ENCODE measurements at regions not wholly inside any gene's neighbourhood (a gene's known extent, or its start where the extent isn't known, plus 50 kb on each side); places are given as distances from the start of the nearest gene placed in this dataset.

DNA sequence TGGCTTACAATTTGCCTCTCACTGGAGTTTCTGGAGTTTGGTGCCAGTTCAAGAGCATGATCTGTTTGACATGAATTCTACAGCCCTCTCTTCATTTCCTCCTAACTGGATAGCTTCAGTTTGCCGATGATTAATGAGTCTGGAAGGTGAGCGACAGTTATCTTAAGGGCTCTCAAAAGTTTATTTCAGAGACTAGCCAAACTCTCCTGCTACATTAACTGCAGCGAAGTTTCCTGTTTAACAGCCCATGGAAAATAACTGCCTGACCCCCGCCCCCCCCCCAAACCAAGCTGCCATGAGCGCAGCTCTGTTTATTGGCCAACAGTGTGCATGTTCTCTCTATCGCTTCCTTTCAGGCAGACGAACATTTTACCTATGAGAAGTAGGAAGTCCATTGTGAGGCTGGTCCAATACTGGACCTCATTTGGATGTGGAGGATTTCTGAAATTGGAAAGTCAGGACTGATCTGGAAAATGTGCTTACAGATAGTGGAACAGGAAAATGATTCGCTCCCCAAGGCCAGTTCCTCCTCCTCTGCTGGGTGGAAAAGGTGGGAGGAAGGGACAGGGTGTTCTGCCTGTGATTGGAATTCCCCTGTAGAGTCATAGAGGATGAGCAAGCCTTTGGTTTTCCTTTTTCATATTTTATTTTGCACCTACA lies 522.2 kb upstream of the JAG1 start:
- H3K4me3 ChIP-seq (ENCODE audit: low read depth, low read length), result no peak overlapping the region

DNA sequence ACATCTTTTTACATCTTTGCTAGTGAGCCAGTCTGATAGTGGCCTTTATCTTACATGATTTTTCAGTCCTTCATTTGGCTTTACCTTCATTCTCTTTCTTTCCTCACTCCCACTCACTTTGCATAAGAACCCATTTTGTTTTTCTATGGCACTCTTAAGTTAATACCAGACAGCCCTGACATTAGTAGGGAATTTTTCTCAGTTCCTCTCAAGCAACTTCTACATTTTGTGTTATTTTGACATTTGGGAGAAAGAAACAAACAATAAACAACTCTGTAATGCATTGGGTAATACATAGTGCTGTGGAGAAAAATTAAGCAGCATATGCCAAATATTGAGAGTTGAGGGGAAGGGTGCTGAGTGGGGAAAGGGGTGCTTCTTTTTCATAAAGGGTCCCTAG lies 524.1 kb upstream of the JAG1 start:
- no peak for DNase-seq (ENCODE audit: low read depth)
- H3K4me3 ChIP-seq (ENCODE audit: low read depth, low read length), result no peak overlapping the region
- TF ChIP-seq, protein P1, sequence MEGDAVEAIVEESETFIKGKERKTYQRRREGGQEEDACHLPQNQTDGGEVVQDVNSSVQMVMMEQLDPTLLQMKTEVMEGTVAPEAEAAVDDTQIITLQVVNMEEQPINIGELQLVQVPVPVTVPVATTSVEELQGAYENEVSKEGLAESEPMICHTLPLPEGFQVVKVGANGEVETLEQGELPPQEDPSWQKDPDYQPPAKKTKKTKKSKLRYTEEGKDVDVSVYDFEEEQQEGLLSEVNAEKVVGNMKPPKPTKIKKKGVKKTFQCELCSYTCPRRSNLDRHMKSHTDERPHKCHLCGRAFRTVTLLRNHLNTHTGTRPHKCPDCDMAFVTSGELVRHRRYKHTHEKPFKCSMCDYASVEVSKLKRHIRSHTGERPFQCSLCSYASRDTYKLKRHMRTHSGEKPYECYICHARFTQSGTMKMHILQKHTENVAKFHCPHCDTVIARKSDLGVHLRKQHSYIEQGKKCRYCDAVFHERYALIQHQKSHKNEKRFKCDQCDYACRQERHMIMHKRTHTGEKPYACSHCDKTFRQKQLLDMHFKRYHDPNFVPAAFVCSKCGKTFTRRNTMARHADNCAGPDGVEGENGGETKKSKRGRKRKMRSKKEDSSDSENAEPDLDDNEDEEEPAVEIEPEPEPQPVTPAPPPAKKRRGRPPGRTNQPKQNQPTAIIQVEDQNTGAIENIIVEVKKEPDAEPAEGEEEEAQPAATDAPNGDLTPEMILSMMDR (IDR thresholded peaks at IDR 0.05; ENCODE audit: control insufficient read depth, extremely low read depth, insufficient read depth), result no peak

More for the DNA sequence above, 522.2 kb upstream of the JAG1 start:
- TF ChIP-seq, protein P1 (IDR thresholded peaks at IDR 0.05; ENCODE audit: control insufficient read depth, extremely low read depth, insufficient read depth), result no peak
- DNase-seq (ENCODE audit: low read depth), result no peak

DNA sequence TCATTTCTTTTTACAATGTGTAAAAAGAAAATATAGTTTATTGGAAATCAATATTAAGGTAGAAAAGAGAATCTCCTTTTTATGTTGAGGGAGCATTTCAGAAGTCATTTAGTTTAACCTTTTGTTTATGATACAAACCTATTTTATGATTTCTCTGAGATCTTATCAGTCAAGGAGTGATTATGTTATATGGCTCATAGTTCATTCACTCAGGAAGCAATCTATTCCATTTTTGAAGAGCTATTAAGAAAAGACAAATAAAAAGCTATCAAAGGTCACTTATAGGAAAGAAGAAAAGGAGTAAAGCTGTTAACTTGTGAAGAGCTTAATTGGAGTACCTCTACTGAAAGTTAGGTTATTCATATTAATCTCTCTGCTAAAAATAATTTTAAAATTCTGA lies 526.6 kb upstream of the JAG1 start:
- H3K4me3 ChIP-seq (ENCODE audit: low read depth, low read length), result no peak overlapping the region
- TF ChIP-seq, protein P1 (IDR thresholded peaks at IDR 0.05; ENCODE audit: control insufficient read depth, extremely low read depth, insufficient read depth), result no peak
- DNase-seq (ENCODE audit: low read depth), result no peak

DNA sequence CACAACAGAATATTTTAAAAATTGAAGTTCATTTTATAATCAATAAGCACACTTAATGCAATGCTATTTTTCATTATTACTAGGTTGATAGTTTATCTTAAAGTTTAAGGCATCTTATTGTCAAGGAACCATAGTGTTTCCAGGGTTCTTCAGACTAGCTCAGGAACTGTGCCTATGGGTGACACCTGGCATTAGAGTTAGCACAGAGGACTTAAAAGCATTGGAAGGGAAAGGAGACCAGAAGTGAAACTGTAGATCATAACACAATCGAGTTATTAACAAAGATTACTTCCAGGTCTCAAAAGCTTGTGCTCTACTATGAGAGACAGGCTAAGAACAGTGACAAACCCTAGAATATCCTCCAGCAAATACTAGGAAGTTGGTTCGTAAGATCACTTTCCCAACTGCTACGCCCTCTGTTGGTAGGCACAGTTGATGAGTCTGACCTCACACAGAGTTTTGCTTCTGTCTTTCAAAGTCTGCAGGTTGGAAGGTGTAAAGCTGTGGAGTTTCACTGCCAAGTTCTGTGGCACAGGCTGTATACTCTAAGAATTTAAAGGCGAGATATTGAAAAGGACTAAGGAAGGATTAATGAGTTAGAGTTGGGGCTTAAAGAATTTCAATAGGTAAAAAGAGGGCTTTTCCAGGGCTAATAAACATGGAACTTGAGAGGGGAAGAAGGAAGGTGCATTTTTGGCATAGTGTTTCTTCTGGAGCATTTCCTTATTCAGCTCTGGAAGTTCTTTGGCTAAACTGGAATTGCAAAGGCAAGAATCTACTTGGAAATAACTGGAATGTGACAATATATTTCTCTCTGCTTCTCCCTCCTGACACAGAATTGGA lies 531.3 kb upstream of the JAG1 start:
- DNase-seq (ENCODE audit: low read depth), result peak; percentile 69
- TF ChIP-seq, protein P1 (IDR thresholded peaks at IDR 0.05; ENCODE audit: control insufficient read depth, extremely low read depth, insufficient read depth), result peak; percentile 84
- H3K4me3 ChIP-seq (ENCODE audit: low read depth, low read length), result no peak overlapping the region

DNA sequence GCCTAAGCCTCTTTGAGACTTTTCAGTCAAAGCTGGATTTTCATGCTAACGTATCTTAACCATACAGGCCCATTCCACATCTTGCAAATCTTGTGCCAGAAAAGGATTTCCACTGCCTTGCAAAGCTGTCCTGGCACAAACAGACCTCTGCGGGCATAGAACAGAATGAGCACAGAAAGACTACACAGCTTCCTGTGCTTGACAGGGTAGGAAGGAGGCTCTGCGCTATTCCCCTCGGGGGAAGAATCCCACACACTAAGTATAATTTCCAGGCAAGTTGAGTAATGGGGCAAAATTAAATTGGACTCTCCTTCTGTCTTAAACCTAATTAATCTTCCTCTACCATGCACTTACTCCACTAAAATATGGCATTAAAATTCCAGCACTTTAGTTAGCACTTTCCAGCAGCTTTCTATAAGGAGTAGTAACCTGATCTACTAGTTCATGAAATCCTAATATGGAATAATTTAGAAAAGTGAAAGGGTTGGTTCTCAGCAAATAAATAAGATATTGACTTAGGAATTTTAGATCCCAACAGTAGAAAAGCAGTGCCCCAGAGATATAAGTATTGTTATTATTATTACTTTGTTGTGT lies 532.1 kb upstream of the JAG1 start:
- TF ChIP-seq, protein P1 (IDR thresholded peaks at IDR 0.05; ENCODE audit: control insufficient read depth, extremely low read depth, insufficient read depth), result no peak
- no peak for DNase-seq (ENCODE audit: low read depth)
- H3K4me3 ChIP-seq (ENCODE audit: low read depth, low read length), result no peak overlapping the region

DNA sequence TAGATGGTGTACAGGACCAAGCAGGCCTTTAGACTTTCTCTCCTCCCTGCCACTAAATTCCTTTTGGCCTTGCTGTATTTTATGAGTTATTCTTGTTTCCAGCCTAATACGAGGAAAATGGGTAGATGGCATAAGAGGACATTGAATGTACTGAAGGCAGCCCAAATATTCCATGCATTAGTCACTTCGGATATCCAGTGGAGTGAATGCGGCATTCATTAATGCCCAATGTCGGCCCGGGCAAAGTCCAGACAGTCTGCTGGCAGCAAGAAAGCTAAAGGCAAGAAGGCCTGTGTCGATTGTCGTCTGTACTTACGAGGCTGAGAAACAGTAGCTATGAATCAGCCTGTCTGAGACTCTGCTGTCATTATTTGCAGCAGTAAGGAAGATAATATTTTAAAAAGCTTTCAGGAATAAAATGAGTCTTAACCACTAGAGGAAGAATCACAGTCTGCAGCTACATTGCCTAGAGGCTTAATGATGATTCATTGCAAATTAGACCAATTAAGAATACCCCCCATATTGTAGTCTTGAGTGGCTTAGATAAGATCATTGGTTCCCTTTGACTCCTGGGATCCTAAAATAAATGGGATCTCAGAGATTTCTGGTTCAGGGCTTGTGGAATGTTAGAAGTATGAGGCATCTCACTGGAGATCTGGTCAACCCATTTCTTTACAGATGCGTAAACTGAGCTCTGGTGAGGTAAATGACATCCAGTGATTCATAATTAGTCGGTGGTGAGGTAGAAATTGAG lies 534.1 kb upstream of the JAG1 start:
- no peak for DNase-seq (ENCODE audit: low read depth)

More for the DNA sequence above, 534.1 kb upstream of the JAG1 start:
- no peak overlapping the region for H3K4me3 ChIP-seq (ENCODE audit: low read depth, low read length)
- TF ChIP-seq, protein P1 (IDR thresholded peaks at IDR 0.05; ENCODE audit: control insufficient read depth, extremely low read depth, insufficient read depth), result no peak

Measured in LNCaP clone FGC (cell line).